ENCODE measurements at regions not wholly inside any gene's neighbourhood (a gene's known extent, or its start where the extent isn't known, plus 50 kb on each side); places are given as distances from the start of the nearest gene placed in this dataset.

- Histone ChIP-seq H3K9me3 (no peaks in the 10 kb centered on the region), H3K27ac (no peak overlapping the region), H3K9ac (ENCODE audit: low read depth in 2 of 2, low read length in 2 of 2) (no peak overlapping the region)
Measured at GRCh38 chr2:236971919-236972381, 113.7 kb upstream of the COPS8 start.

DNA sequence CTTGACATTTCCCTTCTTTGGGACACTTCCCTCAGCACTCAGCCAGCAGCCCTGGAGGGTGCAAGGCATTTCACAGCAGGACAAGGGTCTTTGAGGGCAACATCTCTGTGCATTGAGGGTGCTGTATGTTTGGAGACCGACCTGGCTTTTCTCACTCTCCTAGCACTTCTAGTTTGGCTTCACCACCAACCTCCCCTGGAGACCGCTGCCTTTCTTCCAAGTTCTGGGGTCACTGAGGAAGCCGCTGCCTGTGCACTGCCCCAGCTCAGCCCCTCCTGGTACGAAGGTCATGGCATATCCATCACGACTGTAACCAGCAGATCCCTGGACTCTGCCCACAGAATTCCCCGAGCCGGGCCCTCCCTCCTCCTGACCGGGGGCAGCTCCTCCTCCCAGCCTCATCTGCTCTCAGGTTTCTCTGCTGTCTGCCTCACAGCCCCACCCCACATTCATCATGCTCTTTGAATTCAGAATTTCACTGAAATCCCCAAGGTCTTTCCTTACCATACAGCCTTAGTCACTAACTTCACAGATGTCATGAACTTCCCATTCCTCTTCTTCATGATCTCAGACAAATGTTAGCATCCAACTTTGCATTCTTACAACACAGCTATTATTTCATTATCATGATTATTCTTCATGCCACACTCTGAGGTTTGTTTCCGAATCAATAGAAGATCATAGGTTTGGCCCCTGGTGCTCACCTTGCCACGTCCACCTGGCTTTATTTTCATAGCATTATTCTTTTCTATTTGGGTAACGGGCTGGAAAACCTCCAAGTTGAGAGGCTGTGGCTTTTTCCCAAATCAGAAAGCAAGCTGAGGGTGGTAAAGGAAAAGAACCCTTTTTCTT is 113.0 kb upstream of the COPS8 start:
- Histone ChIP-seq H3K9ac (ENCODE audit: low read depth in 2 of 2, low read length in 2 of 2) (no peak overlapping the region), H3K27ac (no peak overlapping the region)

More at GRCh38 chr2:236971919-236972381, 113.7 kb upstream of the COPS8 start:
- no peak overlapping the region for H3K4me3 ChIP-seq
- TF ChIP-seq, protein P1, sequence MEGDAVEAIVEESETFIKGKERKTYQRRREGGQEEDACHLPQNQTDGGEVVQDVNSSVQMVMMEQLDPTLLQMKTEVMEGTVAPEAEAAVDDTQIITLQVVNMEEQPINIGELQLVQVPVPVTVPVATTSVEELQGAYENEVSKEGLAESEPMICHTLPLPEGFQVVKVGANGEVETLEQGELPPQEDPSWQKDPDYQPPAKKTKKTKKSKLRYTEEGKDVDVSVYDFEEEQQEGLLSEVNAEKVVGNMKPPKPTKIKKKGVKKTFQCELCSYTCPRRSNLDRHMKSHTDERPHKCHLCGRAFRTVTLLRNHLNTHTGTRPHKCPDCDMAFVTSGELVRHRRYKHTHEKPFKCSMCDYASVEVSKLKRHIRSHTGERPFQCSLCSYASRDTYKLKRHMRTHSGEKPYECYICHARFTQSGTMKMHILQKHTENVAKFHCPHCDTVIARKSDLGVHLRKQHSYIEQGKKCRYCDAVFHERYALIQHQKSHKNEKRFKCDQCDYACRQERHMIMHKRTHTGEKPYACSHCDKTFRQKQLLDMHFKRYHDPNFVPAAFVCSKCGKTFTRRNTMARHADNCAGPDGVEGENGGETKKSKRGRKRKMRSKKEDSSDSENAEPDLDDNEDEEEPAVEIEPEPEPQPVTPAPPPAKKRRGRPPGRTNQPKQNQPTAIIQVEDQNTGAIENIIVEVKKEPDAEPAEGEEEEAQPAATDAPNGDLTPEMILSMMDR (IDR thresholded peaks at IDR 0.05) = no peak
- H3K36me3 ChIP-seq = no peaks in the 10 kb centered on the region
- intact Hi-C loops (cut with DNase I) = no loop called here
- no peak for DNase-seq
- no peaks in the 10 kb centered on the region for H3K27me3 ChIP-seq
- H3K4me1 ChIP-seq = peaks cover 8% of the 10 kb centered on the region

GRCh38 chr2:236973343-236973980 is 112.2 kb upstream of the COPS8 start:
- H3K4me3 ChIP-seq = no peak overlapping the region
- TF ChIP-seq, protein P1 (IDR thresholded peaks at IDR 0.05) = no peak
- intact Hi-C loops (cut with DNase I) = no loop called here
- H3K4me1 ChIP-seq = peaks cover 4% of the 10 kb centered on the region
- H3K27me3 ChIP-seq = no peaks in the 10 kb centered on the region
- DNase-seq = no peak
- no peaks in the 10 kb centered on the region for H3K36me3 ChIP-seq
- H3K9me3 ChIP-seq = no peaks in the 10 kb centered on the region
- H3K27ac ChIP-seq = no peak overlapping the region
- no peak overlapping the region for H3K9ac ChIP-seq (ENCODE audit: low read depth in 2 of 2, low read length in 2 of 2)

More for the DNA sequence above, 113.0 kb upstream of the COPS8 start:
- TF ChIP-seq, protein P1 (IDR thresholded peaks at IDR 0.05) = no peak
- Histone ChIP-seq H3K9me3 (no peaks in the 10 kb centered on the region), H3K27me3 (no peaks in the 10 kb centered on the region), H3K4me3 (no peak overlapping the region), H3K36me3 (no peaks in the 10 kb centered on the region), H3K4me1 (peaks cover 8% of the 10 kb centered on the region)
- DNase-seq = peak; percentile 54
- intact Hi-C loops (cut with DNase I) = no loop called here

DNA sequence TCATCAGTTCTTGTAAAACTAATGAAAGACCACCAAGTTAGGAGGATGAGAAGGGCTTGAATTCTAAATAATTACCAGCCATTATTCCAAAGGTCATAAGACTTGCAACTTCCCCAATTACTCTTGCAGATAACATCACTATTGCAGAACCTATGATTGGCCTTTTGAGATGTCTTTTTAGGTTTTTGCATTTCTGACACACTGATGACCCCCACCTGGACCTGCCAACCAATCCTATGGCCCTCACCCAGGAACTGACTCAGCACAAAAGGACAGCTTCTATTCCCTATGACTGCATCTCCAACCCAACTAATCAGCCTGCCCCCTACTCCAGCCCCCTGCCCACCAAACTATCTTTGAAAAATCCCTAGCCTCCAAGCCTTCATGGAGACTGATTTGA is 111.5 kb upstream of the COPS8 start:
- no peak for DNase-seq
- Histone ChIP-seq H3K36me3 (no peaks in the 10 kb centered on the region), H3K27ac (no peak overlapping the region), H3K4me1 (no peaks in the 10 kb centered on the region), H3K27me3 (no peaks in the 10 kb centered on the region), H3K9me3 (no peaks in the 10 kb centered on the region), H3K4me3 (no peak overlapping the region), H3K9ac (ENCODE audit: low read depth in 2 of 2, low read length in 2 of 2) (no peak overlapping the region)
- TF ChIP-seq, protein P1 (IDR thresholded peaks at IDR 0.05) = no peak
- intact Hi-C loops (cut with DNase I) = no loop called here

DNA sequence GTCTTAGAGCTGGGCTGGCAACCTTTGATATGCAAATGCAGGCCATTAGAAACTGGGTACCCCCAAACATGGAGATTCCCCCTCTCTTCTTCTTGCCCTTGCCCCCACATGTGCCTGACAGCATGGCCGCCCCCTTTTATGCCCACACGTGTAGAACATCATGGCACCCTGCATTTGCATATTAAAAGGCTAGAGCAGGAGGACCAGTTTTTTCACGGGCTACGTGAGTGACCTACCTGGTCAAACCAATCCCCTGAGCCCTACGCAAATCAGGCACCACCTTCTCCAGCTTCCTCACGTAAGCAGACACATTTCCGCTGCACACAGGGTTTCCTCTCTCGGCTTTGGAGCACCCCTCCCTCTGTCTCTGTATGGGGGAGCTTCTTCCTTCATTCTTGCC is 110.9 kb upstream of the COPS8 start:
- H3K9ac ChIP-seq (ENCODE audit: low read depth in 2 of 2, low read length in 2 of 2) = no peak overlapping the region
- intact Hi-C loops (cut with DNase I) = no loop called here
- H3K36me3 ChIP-seq = no peaks in the 10 kb centered on the region
- TF ChIP-seq, protein P1 (IDR thresholded peaks at IDR 0.05) = no peak
- H3K9me3 ChIP-seq = no peaks in the 10 kb centered on the region
- no peaks in the 10 kb centered on the region for H3K27me3 ChIP-seq
- no peaks in the 10 kb centered on the region for H3K4me1 ChIP-seq
- no peak overlapping the region for H3K27ac ChIP-seq
- H3K4me3 ChIP-seq = no peak overlapping the region
- DNase-seq = no peak
